ENCODE measurements at regions not wholly inside any gene's neighbourhood (a gene's known extent, or its start where the extent isn't known, plus 50 kb on each side); places are given as distances from the start of the nearest gene placed in this dataset.
"Not testable (repeated sequence)": the region's sequence is repeated elsewhere in the genome, so short reads cannot be mapped to it uniquely, and the experiment has no call there.

- no peak for DNase-seq
These were observed 432.1 kb upstream of the ID2 start for GRCh38 chr2:8249769-8250168.

- not testable (repeated sequence) for DNase-seq
These were observed 431.6 kb upstream of the ID2 start for GRCh38 chr2:8250290-8250689.

DNA sequence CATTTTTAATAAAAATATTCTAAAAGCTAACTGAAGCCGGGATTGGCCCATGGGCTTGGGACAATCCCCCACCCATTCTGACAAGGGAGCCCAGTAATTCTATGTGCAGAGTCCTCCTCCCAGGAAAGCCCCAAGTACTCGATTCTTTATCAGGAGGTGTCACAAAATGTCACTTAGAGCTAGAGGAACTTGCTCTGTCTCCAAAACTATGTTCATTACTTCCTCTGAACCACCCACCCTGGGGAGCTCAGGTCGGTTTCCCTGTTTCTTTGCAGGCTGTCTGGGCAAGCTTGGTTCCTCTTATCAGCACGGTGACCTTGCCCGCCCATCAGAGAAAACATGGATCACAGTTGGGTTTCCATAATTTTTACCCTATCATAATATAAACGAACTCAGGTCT, 430.6 kb upstream of the ID2 start:
- peak; percentile 53 for DNase-seq

DNA sequence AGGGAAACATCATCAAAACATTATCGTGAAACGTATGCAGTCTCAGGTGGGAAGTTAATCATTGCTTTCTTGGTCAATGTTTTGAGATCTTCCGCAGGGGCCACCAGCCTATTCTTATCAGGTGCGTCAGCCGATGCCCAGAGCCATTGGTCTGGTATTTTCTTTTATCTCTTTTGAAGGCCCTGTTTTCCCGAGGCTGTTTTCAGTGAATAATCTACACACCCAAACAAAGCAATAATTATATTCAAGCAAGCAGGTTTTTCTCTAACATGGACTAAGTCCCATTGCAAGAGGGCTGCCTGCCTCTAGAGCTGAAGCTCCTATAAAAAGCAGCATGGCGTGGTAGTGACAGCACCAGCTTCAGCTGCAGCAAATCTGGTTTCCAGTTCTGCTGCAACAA, 430.0 kb upstream of the ID2 start:
- DNase-seq: peak; percentile 22

DNA sequence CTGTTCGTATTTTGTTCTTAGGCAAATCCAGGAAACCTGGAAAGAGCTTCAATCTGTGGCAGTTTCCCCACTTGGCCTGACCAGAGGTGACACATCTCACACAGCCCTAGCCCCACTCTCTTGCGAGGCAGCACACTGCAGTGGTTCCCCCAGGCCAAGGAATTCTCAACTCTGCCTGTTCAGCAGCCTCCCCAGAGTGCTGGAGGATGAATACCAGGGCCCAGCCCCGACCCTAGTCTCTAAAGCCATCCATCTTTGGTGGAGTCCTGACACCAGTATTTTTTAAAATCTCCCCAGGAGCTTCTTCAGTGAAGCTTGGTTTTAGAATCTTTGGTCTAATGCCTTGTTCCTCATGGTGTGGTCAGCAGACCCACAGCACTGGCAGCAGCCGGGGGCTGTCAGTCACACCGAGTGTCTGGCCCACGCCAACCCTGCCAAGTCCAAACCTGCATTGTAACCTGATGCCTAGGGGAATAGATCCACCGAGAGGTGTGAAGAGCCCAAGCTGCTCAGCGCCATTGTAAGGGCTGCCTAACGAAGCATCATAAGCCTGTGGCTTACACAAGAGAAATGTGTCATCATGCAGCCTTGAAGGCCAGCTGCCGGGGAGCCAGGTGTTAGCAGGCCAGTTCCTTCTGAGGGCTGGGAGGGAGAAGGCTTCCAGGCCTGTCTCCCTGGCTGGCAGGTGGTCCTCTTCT, 428.7 kb upstream of the ID2 start:
- no peak for DNase-seq

DNA sequence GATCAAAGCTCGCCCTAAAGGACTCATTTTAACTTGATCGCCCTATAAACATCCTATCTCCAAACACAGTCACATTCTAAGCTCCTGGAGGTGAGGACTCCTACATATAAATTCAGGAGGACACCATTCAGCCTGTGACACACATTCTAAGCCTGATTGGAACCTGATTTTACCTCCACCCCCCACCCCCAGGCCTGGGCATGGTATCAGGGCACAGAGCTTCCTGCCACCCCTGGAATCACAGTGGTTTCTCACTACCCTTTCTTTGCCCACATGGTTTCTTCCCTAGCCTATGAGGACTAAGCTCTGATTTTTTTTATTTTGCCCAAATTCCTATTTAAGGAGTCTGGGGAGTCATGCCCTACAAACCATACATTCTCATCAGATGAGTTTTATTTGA, 428.1 kb upstream of the ID2 start:
- no peak for DNase-seq

DNA sequence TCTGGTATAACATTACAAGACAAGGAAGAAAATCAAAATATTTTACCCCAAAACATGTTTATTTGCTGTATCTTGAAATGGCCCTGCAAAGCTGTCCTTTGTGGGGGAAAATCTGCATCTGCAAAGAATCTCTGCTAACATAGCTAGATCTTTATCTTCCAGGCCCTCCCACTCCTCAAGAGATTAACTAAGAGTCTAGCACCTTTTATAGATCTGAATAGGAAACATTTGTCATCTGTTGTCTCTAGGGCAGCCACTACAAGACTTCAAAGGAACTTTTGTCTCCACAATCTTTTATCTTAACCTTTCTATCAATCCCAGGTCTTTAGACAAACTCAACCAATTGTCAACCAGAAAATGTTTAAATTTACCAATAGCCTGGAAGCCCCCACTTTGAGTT, 427.6 kb upstream of the ID2 start:
- not testable (repeated sequence) for DNase-seq

DNA sequence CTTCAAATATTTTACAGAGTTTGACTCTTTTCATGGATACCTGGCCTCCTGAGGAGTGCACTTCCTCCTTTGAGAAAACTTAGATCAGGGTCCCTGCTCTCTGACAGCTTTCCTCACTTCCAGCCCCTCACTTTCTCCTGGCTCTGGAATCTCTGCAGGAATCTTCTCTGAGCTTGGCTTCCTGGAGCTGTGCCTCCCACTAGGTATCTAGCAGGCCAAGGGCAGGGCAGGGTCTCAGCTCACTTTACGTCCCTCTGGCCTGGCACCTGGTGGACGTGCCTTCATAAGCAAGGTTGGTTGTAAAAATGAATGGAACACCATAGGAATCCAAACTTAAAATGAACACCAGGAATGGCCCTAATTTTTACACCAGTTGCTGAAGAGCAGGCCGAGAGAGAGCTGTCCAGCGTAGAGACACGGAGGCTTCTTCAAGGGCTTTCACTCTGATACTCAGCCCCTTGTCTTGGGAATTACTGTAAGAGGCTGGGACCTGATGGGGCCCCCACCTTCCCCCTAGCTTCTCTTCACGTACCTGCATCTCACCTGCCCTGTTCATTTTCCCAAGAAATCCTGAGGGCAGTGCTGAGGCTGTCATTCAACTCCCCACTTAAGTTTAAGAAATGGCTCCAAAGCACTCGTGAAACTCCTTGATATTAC, 426.9 kb upstream of the ID2 start:
- no peak for DNase-seq

- DNase-seq: no peak
These were observed 426.4 kb upstream of the ID2 start for GRCh38 chr2:8255448-8255800.

DNA sequence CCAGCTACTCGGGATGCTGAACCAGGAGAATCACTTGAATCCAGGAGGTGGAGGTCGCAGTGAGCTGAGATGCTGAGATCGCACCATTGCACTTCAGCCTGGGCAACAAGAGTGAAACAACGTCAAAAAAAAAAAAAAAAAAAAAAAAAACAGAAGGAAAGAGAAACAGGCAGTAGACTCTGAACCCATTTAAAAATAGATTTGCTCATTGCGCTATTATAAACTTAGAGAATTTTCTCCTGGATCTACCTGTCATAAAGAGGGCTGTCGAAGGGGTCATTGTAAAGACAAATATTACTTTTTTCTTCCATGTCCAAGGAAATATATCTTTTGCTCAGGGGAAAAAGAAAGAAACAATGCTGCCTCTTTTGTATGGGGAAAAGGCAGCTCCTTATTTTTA, 425.0 kb upstream of the ID2 start:
- no peak for DNase-seq

DNA sequence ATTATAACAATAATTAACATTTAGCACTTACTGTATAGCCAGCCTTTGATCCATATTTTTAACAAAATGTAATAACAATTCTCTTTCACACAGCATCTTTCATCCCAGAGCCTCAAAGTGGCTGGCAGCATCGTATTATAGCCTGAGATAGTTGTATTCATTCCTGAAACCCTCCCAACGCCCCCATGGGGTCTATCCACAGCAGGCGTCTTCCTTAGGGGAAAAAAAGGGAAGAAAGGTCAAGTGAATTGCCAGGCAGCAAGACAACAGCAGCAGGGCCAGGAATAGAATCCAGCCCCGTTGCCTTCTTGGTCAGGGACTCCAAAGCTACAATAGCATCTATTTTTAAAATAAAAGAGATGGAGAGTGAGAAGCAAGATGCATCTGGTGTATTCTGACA, 424.4 kb upstream of the ID2 start:
- DNase-seq: no peak

DNA sequence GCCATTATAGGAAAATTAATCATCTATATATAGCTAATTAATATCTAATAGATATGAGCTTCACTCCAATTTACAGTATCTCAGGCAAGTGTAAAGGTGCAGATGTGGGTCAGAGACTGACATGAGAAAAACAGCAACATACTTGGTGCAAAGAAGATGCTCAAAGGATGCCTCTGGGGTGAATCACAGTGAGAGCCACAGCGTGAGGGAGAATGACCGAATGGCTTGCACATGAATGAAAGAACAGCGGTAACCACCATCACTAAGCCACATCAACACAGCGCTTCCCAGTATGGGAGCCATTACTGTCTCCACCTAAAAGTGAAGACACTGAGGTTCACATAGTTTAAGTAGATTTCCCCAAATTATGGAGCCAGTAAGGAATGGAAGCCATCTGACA, 423.4 kb upstream of the ID2 start:
- DNase-seq: no peak

- peak; percentile 56 for DNase-seq
These were observed 422.6 kb upstream of the ID2 start for GRCh38 chr2:8259106-8259840.

- DNase-seq: no peak
These were observed 422.0 kb upstream of the ID2 start for GRCh38 chr2:8259841-8260178.

GRCh38 chr2:8260213-8260612, 421.6 kb upstream of the ID2 start:
- no peak for DNase-seq

GRCh38 chr2:8263901-8264300, 418.0 kb upstream of the ID2 start:
- DNase-seq: no peak

DNA sequence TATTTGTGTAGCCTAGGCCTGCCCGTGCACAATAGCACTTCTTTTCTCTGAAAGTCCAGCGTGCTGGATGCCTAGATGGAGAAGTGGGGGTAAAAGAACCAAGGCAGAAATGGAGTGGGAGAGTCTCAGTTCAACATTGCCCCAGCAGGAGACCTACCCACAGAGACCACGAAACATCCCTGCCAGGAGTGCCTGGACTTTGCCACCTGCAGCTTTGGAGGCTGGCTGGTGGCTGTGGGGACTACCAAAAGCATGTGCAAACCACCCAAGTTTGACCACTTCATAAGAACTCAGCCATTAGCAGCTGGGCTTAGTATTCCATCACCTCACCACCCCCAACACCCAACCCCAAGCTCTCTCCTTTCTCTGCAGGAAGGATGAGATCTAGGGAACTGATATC, 416.9 kb upstream of the ID2 start:
- no peak for DNase-seq

DNA sequence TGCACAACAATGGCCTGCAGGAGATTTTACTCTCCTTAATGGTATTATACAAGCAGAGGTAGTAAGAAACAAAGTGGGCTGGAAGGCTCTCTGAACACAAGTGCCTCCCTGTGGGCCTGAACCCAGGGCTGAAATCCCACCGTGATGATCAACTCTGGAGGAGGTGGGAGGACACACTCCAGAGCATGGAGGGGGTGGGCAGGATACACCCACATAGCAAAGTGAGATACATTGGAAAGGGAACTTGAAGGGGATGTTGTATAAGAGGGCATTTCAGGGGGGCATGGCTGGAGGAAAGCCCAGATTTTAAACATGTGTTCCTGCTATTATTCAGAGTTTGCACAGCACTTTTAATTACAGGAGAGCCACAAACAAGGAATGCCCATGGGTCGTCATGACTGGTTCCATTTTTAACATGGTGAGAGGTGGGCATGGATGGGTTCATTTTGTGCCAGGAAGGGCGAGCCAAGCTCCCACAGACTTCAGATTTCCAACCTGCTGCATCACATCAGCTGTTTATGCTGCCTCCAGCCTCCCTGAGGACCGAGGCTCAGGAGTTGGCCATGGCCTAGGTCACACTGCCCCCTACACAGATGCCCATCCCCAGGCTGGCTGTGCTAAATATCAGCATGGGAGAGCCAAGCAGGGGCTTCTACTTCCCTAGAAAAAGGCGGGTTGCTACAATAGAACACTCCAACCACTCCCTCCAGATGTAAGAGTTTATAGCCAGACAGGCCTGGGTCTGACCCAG, 416.2 kb upstream of the ID2 start:
- DNase-seq: no peak

- no peak for DNase-seq
These were observed 415.3 kb upstream of the ID2 start for GRCh38 chr2:8266563-8266962.

DNA sequence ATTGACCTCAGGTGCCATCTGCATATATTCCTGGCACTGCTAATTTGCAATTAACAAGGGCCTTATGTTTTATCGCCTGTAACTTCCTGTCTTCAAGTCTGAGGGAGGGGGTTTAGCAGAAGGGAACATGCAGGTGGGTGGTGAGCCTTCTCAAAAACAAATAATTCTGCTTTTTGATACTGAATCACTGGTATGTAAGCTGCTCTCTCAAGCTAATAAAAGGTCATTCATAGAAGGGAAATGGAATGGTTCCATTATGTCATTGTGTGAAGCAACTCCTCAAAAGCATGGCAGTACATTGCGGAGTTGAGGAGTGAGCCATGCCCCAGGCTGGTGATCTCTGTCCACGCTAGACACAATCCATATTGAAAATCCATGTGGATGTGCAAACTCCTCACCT, 414.8 kb upstream of the ID2 start:
- DNase-seq: no peak

DNA sequence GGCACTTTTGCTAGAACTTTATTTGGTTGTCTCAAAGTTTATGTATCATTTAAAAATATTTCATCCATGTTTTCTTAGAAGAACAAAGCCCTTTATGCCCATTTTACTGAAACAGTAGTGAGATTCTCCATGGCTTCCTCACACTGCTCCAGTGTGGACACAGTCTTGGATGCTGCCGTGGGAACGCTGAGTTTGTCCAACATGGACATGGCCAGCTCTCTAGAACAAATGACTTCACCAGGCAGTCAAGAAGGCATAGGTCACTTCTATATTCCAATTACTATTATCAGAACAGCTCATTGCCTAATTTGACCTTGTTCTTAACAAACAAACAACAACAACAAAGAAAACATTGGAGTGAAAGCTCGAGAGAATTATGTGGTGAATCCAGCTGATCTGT, 414.1 kb upstream of the ID2 start:
- no peak for DNase-seq

GRCh38 chr2:8268172-8268783, 413.6 kb upstream of the ID2 start:
- DNase-seq: no peak

DNA sequence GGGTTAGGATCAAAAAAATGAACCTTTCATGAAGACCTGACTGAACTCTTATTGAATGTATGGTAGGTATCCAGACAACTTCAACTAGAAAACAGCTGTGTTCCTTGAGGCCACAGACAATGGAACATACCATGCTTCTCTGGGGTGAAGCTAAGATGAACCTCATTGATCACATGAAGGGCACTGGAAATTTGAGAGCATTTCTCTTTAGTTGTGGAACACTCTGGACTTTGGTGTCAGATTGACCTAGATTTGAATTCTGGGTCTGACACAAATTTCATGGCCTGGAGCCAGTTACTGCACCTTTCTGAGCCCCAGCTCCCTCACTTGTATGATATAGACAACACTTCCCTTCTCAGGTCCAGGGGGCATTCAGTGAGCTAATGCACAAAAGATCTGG, 411.2 kb upstream of the ID2 start:
- no peak for DNase-seq
